Right lung (tissue), 2 donors: ENCODE measurements at regions not wholly inside any gene's neighbourhood (a gene's known extent, or its start where the extent isn't known, plus 50 kb on each side); places are given as distances from the start of the nearest gene placed in this dataset.
"Not testable (repeated sequence)": the region's sequence is repeated elsewhere in the genome, so short reads cannot be mapped to it uniquely, and the experiment has no call there.

Experiments used
- DNase-seq, 2 donors: peaks; one replicate each; pipeline ENCODE4 v3.0.0-alpha.2; 2013

GRCh38 chr12:119931402-119931801, 54.3 kb upstream of the CIT start:
- DNase-seq: no peak

GRCh38 chr12:119932921-119933320, 55.8 kb upstream of the CIT start:
- no peak for DNase-seq

- DNase-seq: not testable (repeated sequence)
Measured at GRCh38 chr12:119934780-119935179, 54.3 kb upstream of the BICDL1 start.

GRCh38 chr12:119936705-119937311, 52.2 kb upstream of the BICDL1 start:
- peak in 1 of 2 donors; percentile 5 for DNase-seq

GRCh38 chr12:119938049-119938667, 50.9 kb upstream of the BICDL1 start:
- DNase-seq: peak in 1 of 2 donors; percentile 42
